H1 (cell line): ENCODE measurements at regions not wholly inside any gene's neighbourhood (a gene's known extent, or its start where the extent isn't known, plus 50 kb on each side); places are given as distances from the start of the nearest gene placed in this dataset.

Source experiments
- CTCF ChIA-PET: fragments of 300-600 bp; sonication (Branson Sonifier 250); formaldehyde crosslinking; loops from one replicate; lab custom pipeline; 2021; ENCODE audit not compliant: partially characterized antibody; lab: Charles Lee
- POLR2A ChIA-PET: fragments of 300-600 bp; sonication (Branson Sonifier 250); formaldehyde crosslinking; loops from one replicate; lab custom pipeline; 2021; ENCODE audit warnings: inconsistent platforms; ENCODE audit not compliant: partially characterized antibody; lab: Charles Lee
- DNase-seq, 2 experiments: peaks; one replicate each; pipeline versions ENCODE4 v3.0.0 to v3.0.0-alpha.2; 2010 to 2022; ENCODE audit warnings: low spot score in 2 of 2, low read depth in 1 of 2, mixed read lengths in 1 of 2
- FAIRE-seq: peaks from 2 replicates; lab custom pipeline; 2011; peaks lifted over from hg19 to GRCh38; lab: Jason Lieb, UNC
- H2AFZ ChIP-seq: 2 replicates; pipeline ENCODE4 v1.8.1; 2012; ENCODE audit warnings: low read length, inconsistent platforms
- H2AK5ac ChIP-seq: 2 replicates; pipeline ENCODE4 v1.6.1; 2013; ENCODE audit warnings: low read depth, low read length
- H2BK120ac ChIP-seq: replicated peaks from 2 replicates; pipeline ENCODE3; 2013; ENCODE audit warnings: low read depth, low read length, inconsistent platforms
- H2BK12ac ChIP-seq: 2 replicates; pipeline ENCODE4 v1.6.1; 2013; ENCODE audit warnings: low read depth, low read length
- H2BK15ac ChIP-seq: 2 replicates; pipeline ENCODE4 v1.6.1; 2013; ENCODE audit warnings: low read length
- H2BK20ac ChIP-seq: 2 replicates; pipeline ENCODE4 v1.6.1; 2013; ENCODE audit warnings: low read length
- H2BK5ac ChIP-seq: 2 replicates; pipeline ENCODE4 v1.6.1; 2013; ENCODE audit warnings: low read depth, low read length
- H3K14ac ChIP-seq: 2 replicates; pipeline ENCODE4 v1.6.1; 2013; ENCODE audit warnings: inconsistent platforms; ENCODE audit not compliant: insufficient read length
- H3K18ac ChIP-seq: 2 replicates; pipeline ENCODE4 v1.6.1; 2013; ENCODE audit warnings: low read length; ENCODE audit errors: extremely low read depth
- H3K23ac ChIP-seq: 2 replicates; pipeline ENCODE4 v1.6.1; 2013; ENCODE audit warnings: inconsistent platforms; ENCODE audit not compliant: insufficient read length
- H3K23me2 ChIP-seq: 2 replicates; pipeline ENCODE4 v1.6.1; 2013; ENCODE audit warnings: low read depth, low read length
- H3K27ac ChIP-seq: 2 replicates; pipeline ENCODE4 v1.6.1; 2011; ENCODE audit warnings: low read depth, low read length, inconsistent platforms
- H3K27me3 ChIP-seq, 4 experiments: replicated peaks in 1 of 4; 1 replicate in 1 of 4; 2 replicates in 3 of 4; pipeline versions ENCODE4 v1.6.1 to v1.8.1; 2011 to 2013; ENCODE audit warnings: low read length in 3 of 4, mild to moderate bottlenecking in 3 of 4, inconsistent platforms in 2 of 4, mixed read lengths in 2 of 4, moderate library complexity in 1 of 4; ENCODE audit not compliant: control insufficient read depth in 3 of 4, insufficient read depth in 3 of 4; ENCODE audit errors: extremely low read depth in 1 of 4
- H3K36me3 ChIP-seq, 4 experiments: 2 replicates each; pipeline versions ENCODE4 v1.6.1 to v1.8.1; 2011 to 2013; ENCODE audit warnings: mild to moderate bottlenecking in 4 of 4, low read length in 3 of 4, moderate library complexity in 2 of 4, control low read depth in 1 of 4, inconsistent platforms in 1 of 4; ENCODE audit not compliant: insufficient read depth in 4 of 4, control insufficient read depth in 2 of 4
- H3K4ac ChIP-seq: replicated peaks from 2 replicates; pipeline ENCODE3; 2013; ENCODE audit warnings: low read length, low read depth, mixed read lengths, inconsistent platforms; ENCODE audit not compliant: insufficient read length
- H3K4me1 ChIP-seq, 4 experiments: replicated peaks in 1 of 4; 1 replicate in 1 of 4; 2 replicates in 3 of 4; pipeline versions ENCODE4 v1.6.1 to v1.8.1; 2011 to 2013; ENCODE audit warnings: low read length in 3 of 4, inconsistent platforms in 2 of 4, mixed read lengths in 1 of 4; ENCODE audit not compliant: insufficient read depth in 4 of 4, control insufficient read depth in 3 of 4
- H3K4me2 ChIP-seq, 2 experiments: 2 replicates each; pipeline versions ENCODE4 v1.6.1 to v1.8.1; 2011 to 2013; ENCODE audit warnings: low read depth in 2 of 2, low read length in 2 of 2, control low read depth in 1 of 2, inconsistent platforms in 1 of 2, mild to moderate bottlenecking in 1 of 2; ENCODE audit not compliant: insufficient read depth in 1 of 2
- H3K4me3 ChIP-seq, 4 experiments: fragments of 200-600, 300-600 bp in 1 of 4; sonication (generic), shearing (Covaris generic), sonication (Bioruptor Twin) in 1 of 4; 2 replicates each; pipeline versions ENCODE4 v1.5.1 to v1.8.1; 2011 to 2016; ENCODE audit warnings: low read length in 4 of 4, low read depth in 3 of 4, control low read depth in 2 of 4, inconsistent platforms in 2 of 4, mild to moderate bottlenecking in 2 of 4, mixed read lengths in 1 of 4, moderate library complexity in 1 of 4; ENCODE audit not compliant: insufficient read depth in 2 of 4; ENCODE audit errors: extremely low read depth in 1 of 4
- H3K56ac ChIP-seq: replicated peaks from 2 replicates; pipeline ENCODE3; 2013; ENCODE audit warnings: low read depth, mild to moderate bottlenecking, mixed read lengths, low read length, inconsistent platforms; ENCODE audit not compliant: insufficient read length
- H3K79me1 ChIP-seq: 2 replicates; pipeline ENCODE4 v1.6.1; 2013; ENCODE audit warnings: low read depth, low read length, control low read depth
- H3K79me2 ChIP-seq, 2 experiments: 2 replicates each; pipeline versions ENCODE4 v1.6.1 to v1.8.1; 2012 to 2013; ENCODE audit warnings: low read length in 2 of 2, mild to moderate bottlenecking in 2 of 2, inconsistent platforms in 1 of 2; ENCODE audit not compliant: insufficient read depth in 2 of 2, control insufficient read depth in 1 of 2
- H3K9ac ChIP-seq, 4 experiments: replicated peaks in 1 of 4; 1 replicate in 1 of 4; 2 replicates in 3 of 4; pipeline versions ENCODE4 v1.6.1 to v1.8.1; 2011 to 2013; ENCODE audit warnings: low read depth in 3 of 4, low read length in 3 of 4, control low read depth in 2 of 4, mild to moderate bottlenecking in 2 of 4, moderate library complexity in 2 of 4, inconsistent platforms in 1 of 4; ENCODE audit errors: extremely low read depth in 1 of 4
- H3K9me3 ChIP-seq, 2 experiments: 2 replicates each; pipeline versions ENCODE4 v1.6.1 to v1.8.1; 2012 to 2013; ENCODE audit warnings: mild to moderate bottlenecking in 2 of 2, moderate library complexity in 2 of 2, control low read depth in 1 of 2, inconsistent platforms in 1 of 2, low read depth in 1 of 2, low read length in 1 of 2, mixed read lengths in 1 of 2; ENCODE audit not compliant: insufficient read depth in 2 of 2
- H4K20me1 ChIP-seq, 2 experiments: replicated peaks in 1 of 2; 2 replicates each; pipeline versions ENCODE3 to v1.8.1; 2011 to 2013; ENCODE audit warnings: inconsistent platforms in 2 of 2, low read length in 2 of 2, mild to moderate bottlenecking in 1 of 2; ENCODE audit not compliant: insufficient read depth in 2 of 2, control insufficient read depth in 1 of 2
- H4K5ac ChIP-seq: 2 replicates; pipeline ENCODE4 v1.6.1; 2013; ENCODE audit warnings: low read length, low read depth, mixed read lengths, inconsistent platforms; ENCODE audit not compliant: insufficient read length
- H4K8ac ChIP-seq: 2 replicates; pipeline ENCODE4 v1.8.0; 2013; ENCODE audit warnings: mild to moderate bottlenecking, moderate library complexity, low read length, inconsistent platforms; ENCODE audit not compliant: insufficient read depth; ENCODE audit errors: extremely low read depth
- H4K91ac ChIP-seq: replicated peaks from 2 replicates; pipeline ENCODE3; 2013; ENCODE audit warnings: low read length, mixed read lengths, inconsistent platforms; ENCODE audit not compliant: insufficient read length
- CBX8 ChIP-seq: fragments of 300-800, 300-1000 bp; sonication (generic); IDR thresholded peaks from 2 replicates; pipeline ENCODE4 v1.7.1; 2016; ENCODE audit warnings: low read depth, low read length, borderline replicate concordance
- CHD1 ChIP-seq: IDR thresholded peaks from 2 replicates; pipeline ENCODE4 v1.6.1; 2012; ENCODE audit warnings: low read depth, low read length, improper control_type of control experiment
- MAFK ChIP-seq: IDR thresholded peaks from 2 replicates; pipeline ENCODE4 v1.6.1; 2012; ENCODE audit warnings: low read depth, mild to moderate bottlenecking, improper control_type of control experiment, low read length
- NRF1 ChIP-seq: IDR thresholded peaks from 2 replicates; pipeline ENCODE4 v1.6.1; 2011; ENCODE audit warnings: mild to moderate bottlenecking, low read depth, low read length, improper control_type of control experiment
- POU5F1 ChIP-seq: IDR thresholded peaks from 2 replicates; pipeline ENCODE4 v1.6.1; 2011; ENCODE audit warnings: low read depth, mild to moderate bottlenecking, low read length, moderate library complexity
- RFX5 ChIP-seq: IDR thresholded peaks from 2 replicates; pipeline ENCODE4 v1.6.1; 2011; ENCODE audit warnings: low read depth, low read length, improper control_type of control experiment, borderline replicate concordance
- SUZ12 ChIP-seq: fragments of 200-600 bp; sonication (generic); IDR thresholded peaks from 2 replicates; pipeline ENCODE4 v1.6.1; 2012; ENCODE audit warnings: mild to moderate bottlenecking, inconsistent platforms, low read length, moderate library complexity, mixed read lengths
- TBP ChIP-seq: IDR thresholded peaks from 2 replicates; pipeline ENCODE4 v1.6.1; 2011; ENCODE audit warnings: low read depth, low read length, improper control_type of control experiment
- WGBS, 2 experiments: shearing (Covaris generic) in 1 of 2; methylation state at CpG; one replicate each; pipeline versions ENCODE4 v1.1.6 to v1.1.7; 2013 to 2015; ENCODE audit warnings: low lambda C conversion rate in 2 of 2, mixed read lengths in 2 of 2, inconsistent platforms in 1 of 2, low coverage in 1 of 2, missing lambda C conversion rate in 1 of 2; ENCODE audit not compliant: insufficient replicate concordance in 2 of 2, insufficient coverage in 1 of 2, insufficient read length in 1 of 2; ENCODE audit errors: extremely low coverage in 1 of 2, missing lambda C conversion rate in 1 of 2; 5-methylcytosine and 5-hydroxymethylcytosine counted together

GRCh38 chr2:183542606-183543005 is 418.4 kb downstream of the NUP35 start:
- 93% methylated on average over 3 of the region's 3 CpGs; no CpG with 5 or more reads in 1 of the 2 experiments for WGBS, 2 experiments
- Histone ChIP-seq H3K27ac (no peak overlapping the region), H2BK5ac (no peak overlapping the region), H3K56ac (no peak overlapping the region), H3K27me3 (no peaks in the 10 kb centered on the region), H4K91ac (no peak overlapping the region), H3K36me3 (no peaks in the 10 kb centered on the region), H2BK20ac (no peak overlapping the region), H3K9me3 (peaks cover 0 to 10% of the 10 kb centered on the region in 2 experiments; a peak in 1 of 4 replicates), H4K8ac (no peak overlapping the region), H3K18ac (no peak overlapping the region), H3K4me2 (no peak overlapping the region), H2AFZ (no peak overlapping the region), H3K4me1 (no peaks in the 10 kb centered on the region), H4K5ac (no peak overlapping the region), H3K14ac (no peak overlapping the region), H3K4ac (no peak overlapping the region), H3K79me1 (no peaks in the 10 kb centered on the region), H2BK15ac (no peak overlapping the region), H2AK5ac (no peak overlapping the region), H3K9ac (no peak overlapping the region), H3K4me3 (no peak overlapping the region), H4K20me1 (no peaks in the 10 kb centered on the region), H3K79me2 (no peaks in the 10 kb centered on the region), H2BK12ac (no peak overlapping the region), H3K23me2 (no peaks in the 10 kb centered on the region), H3K23ac (no peak overlapping the region), H2BK120ac (no peak overlapping the region)
- TF ChIP-seq NRF1 = no peak
- TF ChIP-seq CBX8 = no peak
- no peak for TF ChIP-seq MAFK
- TF ChIP-seq TBP = no peak
- TF ChIP-seq SUZ12 = no peak
- no peak for TF ChIP-seq RFX5
- no peak for TF ChIP-seq CHD1
- TF ChIP-seq POU5F1 = no peak
- POLR2A ChIA-PET = interaction anchor here (1.2 kb wide), 1 partner anchor 10 kb away, joined by 5 read pairs; no protein-coding TSS in a partner anchor
- CTCF ChIA-PET = interaction anchor here (0.7 to 1.6 kb wide), 4 partner anchors 15 to 525 kb away, joined by 4 read pairs; no protein-coding TSS in a partner anchor
- FAIRE-seq = no peak
- DNase-seq = no peak
